Breast epithelium (tissue), 4 donors: ENCODE measurements at regions not wholly inside any gene's neighbourhood (a gene's known extent, or its start where the extent isn't known, plus 50 kb on each side); places are given as distances from the start of the nearest gene placed in this dataset.

ENCODE experiments used
- DNase-seq, 2 donors: peaks; one replicate each; pipeline ENCODE4 v3.0.0-alpha.2; 2019; ENCODE audit warnings: low spot score in 2 of 2
- H3K27ac ChIP-seq, 2 donors: fragments of 200-600 bp; sonication (generic) in 1 of 2; one replicate each; pipeline ENCODE4 v1.5.1; 2016 to 2019; ENCODE audit warnings: mild to moderate bottlenecking in 1 of 2
- H3K27me3 ChIP-seq, 2 donors: fragments of 200-600 bp; sonication (generic) in 1 of 2; one replicate each; pipeline versions ENCODE4 v1.5.1 to v1.6.0; 2017 to 2019; ENCODE audit warnings: control low read depth in 1 of 2, mild to moderate bottlenecking in 1 of 2
- H3K36me3 ChIP-seq: fragments of 200-600 bp; one replicate; pipeline ENCODE4 v1.5.1; 2019
- H3K4me1 ChIP-seq, 2 donors: fragments of 200-600 bp; sonication (generic); one replicate each; pipeline ENCODE4 v1.5.1; 2016 to 2019; ENCODE audit warnings: control low read depth in 1 of 2
- H3K4me3 ChIP-seq, 3 donors: fragments of 200-600 bp; sonication (generic); 1 replicate in 2 of 3; 2 replicates in 1 of 3; pipeline ENCODE4 v1.5.1; 2016 to 2019; ENCODE audit warnings: mild to moderate bottlenecking in 3 of 3, moderate library complexity in 2 of 3
- H3K9me3 ChIP-seq, 2 donors: fragments of 200-600 bp; sonication (generic) in 1 of 2; one replicate each; pipeline ENCODE4 v1.5.1; 2016 to 2019; ENCODE audit warnings: control low read depth in 1 of 2
- POLR2A ChIP-seq: fragments of 450-650 bp; IDR thresholded peaks from one replicate; pipeline ENCODE4 v1.6.1; 2016; ENCODE audit warnings: antibody characterized with exemption, mild to moderate bottlenecking, moderate library complexity
- POLR2AphosphoS5 ChIP-seq, 3 donors: sonication (generic); formaldehyde crosslinking; IDR thresholded peaks; one replicate each; pipeline ENCODE4 v1.6.1; 2017; ENCODE audit warnings: antibody characterized with exemption in 3 of 3
- intact Hi-C: fragments of 100-400 bp; cut with DNase I; formaldehyde crosslinking; loops from one replicate; pipeline ENCODE4 v1.15.1; 2023; ENCODE audit warnings: low total_unique reads
- TF ChIP-seq, protein P1 (sequence below), 3 donors: fragments of 450-650 bp; IDR thresholded peaks; one replicate each; pipeline ENCODE4 v1.5.1; 2016 to 2017; ENCODE audit warnings: antibody characterized with exemption in 3 of 3, mild to moderate bottlenecking in 3 of 3, moderate library complexity in 3 of 3

DNA sequence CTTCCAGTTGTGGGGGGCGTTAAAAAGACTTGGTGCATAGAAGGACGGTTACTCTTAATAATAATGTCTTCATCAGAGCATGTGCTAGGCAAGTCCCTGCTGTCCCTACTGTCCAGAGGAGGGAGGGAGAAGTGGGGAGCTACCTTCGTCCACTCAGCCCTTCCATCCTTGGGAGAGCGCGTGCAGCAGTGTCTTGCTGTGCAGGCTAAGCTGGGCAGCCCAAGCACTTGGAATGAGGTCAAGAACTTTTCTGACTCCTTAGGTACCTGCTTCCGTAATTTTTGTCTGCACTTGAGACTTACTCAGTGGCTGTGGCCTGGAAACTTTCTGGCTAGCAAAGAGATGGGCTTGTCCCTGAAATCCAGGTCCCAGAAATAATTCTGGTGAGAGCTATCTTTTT, 265.9 kb upstream of the SORCS1 start:
- Histone ChIP-seq H3K27ac (no peak overlapping the region), H3K4me3 (no peak overlapping the region), H3K4me1 (no peaks in the 10 kb centered on the region), H3K36me3 (no peaks in the 10 kb centered on the region), H3K27me3 (no peaks in the 10 kb centered on the region), H3K9me3 (no peaks in the 10 kb centered on the region)
- TF ChIP-seq, protein P1, sequence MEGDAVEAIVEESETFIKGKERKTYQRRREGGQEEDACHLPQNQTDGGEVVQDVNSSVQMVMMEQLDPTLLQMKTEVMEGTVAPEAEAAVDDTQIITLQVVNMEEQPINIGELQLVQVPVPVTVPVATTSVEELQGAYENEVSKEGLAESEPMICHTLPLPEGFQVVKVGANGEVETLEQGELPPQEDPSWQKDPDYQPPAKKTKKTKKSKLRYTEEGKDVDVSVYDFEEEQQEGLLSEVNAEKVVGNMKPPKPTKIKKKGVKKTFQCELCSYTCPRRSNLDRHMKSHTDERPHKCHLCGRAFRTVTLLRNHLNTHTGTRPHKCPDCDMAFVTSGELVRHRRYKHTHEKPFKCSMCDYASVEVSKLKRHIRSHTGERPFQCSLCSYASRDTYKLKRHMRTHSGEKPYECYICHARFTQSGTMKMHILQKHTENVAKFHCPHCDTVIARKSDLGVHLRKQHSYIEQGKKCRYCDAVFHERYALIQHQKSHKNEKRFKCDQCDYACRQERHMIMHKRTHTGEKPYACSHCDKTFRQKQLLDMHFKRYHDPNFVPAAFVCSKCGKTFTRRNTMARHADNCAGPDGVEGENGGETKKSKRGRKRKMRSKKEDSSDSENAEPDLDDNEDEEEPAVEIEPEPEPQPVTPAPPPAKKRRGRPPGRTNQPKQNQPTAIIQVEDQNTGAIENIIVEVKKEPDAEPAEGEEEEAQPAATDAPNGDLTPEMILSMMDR (IDR thresholded peaks at IDR 0.05), result no peak
- TF ChIP-seq POLR2AphosphoS5 (IDR thresholded peaks at IDR 0.05) (no peak), POLR2A (no peak)
- intact Hi-C loops, result no loop called here
- DNase-seq, result no peak

DNA sequence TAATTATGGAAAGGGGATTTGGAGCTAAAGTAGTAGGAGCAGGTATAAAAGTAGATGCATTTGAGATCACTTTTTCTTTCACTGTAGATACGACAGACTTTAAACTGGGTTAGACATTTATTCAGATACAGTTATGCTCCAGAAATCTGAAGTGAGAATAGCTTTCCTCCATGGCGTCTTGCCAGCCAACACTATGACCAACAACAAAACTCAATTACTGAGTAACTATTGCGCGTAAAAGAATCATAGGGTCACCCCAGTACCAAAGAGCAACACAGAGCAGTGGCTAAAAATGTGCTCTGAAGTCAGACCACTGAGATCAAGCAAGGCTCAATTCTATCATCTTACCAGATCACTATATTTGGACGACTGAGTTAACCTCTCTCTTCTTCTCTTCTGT, 262.5 kb upstream of the SORCS1 start:
- Histone ChIP-seq H3K4me3 (no peak overlapping the region), H3K27ac (no peak overlapping the region), H3K27me3 (no peaks in the 10 kb centered on the region), H3K36me3 (no peaks in the 10 kb centered on the region), H3K9me3 (no peaks in the 10 kb centered on the region), H3K4me1 (no peaks in the 10 kb centered on the region)
- intact Hi-C loops, result no loop called here
- TF ChIP-seq POLR2A (no peak), POLR2AphosphoS5 (IDR thresholded peaks at IDR 0.05) (no peak)
- TF ChIP-seq, protein P1 (IDR thresholded peaks at IDR 0.05), result no peak
- no peak for DNase-seq

DNA sequence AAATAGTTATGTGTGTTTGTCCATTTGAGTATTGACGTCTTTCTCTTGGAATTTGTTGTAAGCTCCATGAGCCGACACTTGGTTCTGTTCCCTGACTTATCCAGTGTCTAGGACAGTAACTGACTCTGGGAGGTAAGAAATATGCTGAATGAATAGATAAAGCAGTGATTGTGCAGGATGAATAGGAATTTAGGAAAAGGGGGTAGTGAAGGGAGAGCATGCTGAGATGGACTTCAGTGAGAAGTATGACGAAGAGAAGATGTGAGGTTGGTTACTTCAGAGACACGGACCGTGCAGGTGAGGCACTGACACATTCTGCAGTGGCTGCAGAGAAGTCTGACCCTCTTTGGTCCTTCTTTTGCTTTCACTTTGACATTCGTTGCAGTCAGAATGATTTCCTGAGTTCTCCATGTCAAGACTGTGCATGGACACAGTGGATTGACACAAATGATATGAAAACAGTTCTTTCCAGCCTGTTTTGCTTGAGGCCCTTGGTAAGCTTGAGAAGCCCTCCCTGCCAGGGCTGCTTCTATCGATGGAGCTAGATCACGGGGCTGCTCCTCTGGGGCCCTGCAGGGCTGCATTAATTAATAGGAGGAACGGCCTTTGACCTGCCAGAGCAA, 261.5 kb upstream of the SORCS1 start:
- Histone ChIP-seq H3K4me3 (peak overlapping the region in 2 of 3 donors; percentile 11 to 48), H3K27ac (no peak overlapping the region)

DNA sequence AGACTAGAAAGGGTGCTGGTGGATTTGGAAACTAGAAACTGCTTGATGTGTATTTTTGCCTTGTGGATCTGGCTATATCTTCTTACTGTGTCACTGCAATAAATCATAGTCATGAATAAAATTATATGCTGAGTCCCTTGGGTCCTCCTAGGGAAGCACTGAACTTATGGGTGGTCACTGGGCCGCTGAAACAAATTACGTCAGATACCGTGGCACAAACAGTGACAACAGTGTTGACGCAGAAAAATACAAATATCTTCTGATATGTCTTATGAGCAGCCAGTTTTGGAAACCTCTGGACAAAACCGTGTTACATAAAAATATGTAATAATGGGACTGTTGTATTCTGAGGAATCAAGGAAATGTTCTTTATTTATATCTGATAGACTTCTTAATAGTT, 260.1 kb upstream of the SORCS1 start:
- H3K27me3 ChIP-seq, result no peaks in the 10 kb centered on the region
- TF ChIP-seq POLR2A (no peak), POLR2AphosphoS5 (IDR thresholded peaks at IDR 0.05) (no peak)
- TF ChIP-seq, protein P1 (IDR thresholded peaks at IDR 0.05), result no peak
- intact Hi-C loops, result no loop called here
- H3K27ac ChIP-seq, result no peak overlapping the region
- H3K4me1 ChIP-seq, result no peaks in the 10 kb centered on the region
- H3K9me3 ChIP-seq, result no peaks in the 10 kb centered on the region
- no peak overlapping the region for H3K4me3 ChIP-seq
- DNase-seq, result no peak
- no peaks in the 10 kb centered on the region for H3K36me3 ChIP-seq

More for the DNA sequence above, 261.5 kb upstream of the SORCS1 start:
- Histone ChIP-seq H3K27me3 (no peaks in the 10 kb centered on the region), H3K4me1 (no peaks in the 10 kb centered on the region), H3K9me3 (no peaks in the 10 kb centered on the region), H3K36me3 (no peaks in the 10 kb centered on the region)
- DNase-seq, result no peak
- intact Hi-C loops, result no loop called here
- TF ChIP-seq POLR2A, result no peak
- no peak for TF ChIP-seq POLR2AphosphoS5 (IDR thresholded peaks at IDR 0.05)
- TF ChIP-seq, protein P1 (IDR thresholded peaks at IDR 0.05), result no peak

DNA sequence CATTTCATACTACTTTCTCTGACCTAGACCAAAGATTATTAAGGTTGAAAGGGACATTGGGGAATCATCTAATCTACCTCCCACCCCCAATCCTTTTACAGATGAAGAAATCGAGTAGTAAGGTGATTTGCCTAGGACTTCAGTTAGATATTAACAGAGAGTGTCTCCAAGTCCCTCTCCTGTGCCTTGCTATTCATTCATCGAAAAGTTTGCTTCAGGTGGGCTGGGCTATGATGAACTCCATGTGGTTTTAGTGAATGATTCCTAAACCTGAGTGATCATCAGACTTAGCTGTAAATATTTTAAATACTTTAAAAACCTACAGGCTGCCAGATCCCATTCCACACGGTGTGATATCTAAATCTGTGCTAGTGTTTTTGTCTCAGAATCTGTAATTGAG, 259.4 kb upstream of the SORCS1 start:
- H3K27ac ChIP-seq, result no peak overlapping the region
- intact Hi-C loops, result no loop called here
- no peaks in the 10 kb centered on the region for H3K9me3 ChIP-seq
- H3K27me3 ChIP-seq, result no peaks in the 10 kb centered on the region
- no peak for DNase-seq
- no peak for TF ChIP-seq POLR2A
- TF ChIP-seq, protein P1 (IDR thresholded peaks at IDR 0.05), result no peak
- no peak for TF ChIP-seq POLR2AphosphoS5 (IDR thresholded peaks at IDR 0.05)
- H3K4me3 ChIP-seq, result no peak overlapping the region
- H3K36me3 ChIP-seq, result no peaks in the 10 kb centered on the region
- no peaks in the 10 kb centered on the region for H3K4me1 ChIP-seq
